WTC11 (cell line): ENCODE measurements at regions not wholly inside any gene's neighbourhood (a gene's known extent, or its start where the extent isn't known, plus 50 kb on each side); places are given as distances from the start of the nearest gene placed in this dataset.

Experiments used
- ELF4 ChIP-seq: sonication (generic); formaldehyde crosslinking; IDR thresholded peaks from 2 replicates; pipeline ENCODE4 v1.8.1; 2022; ENCODE audit warnings: low read depth, mild to moderate bottlenecking, moderate library complexity, missing genetic modification reagents
- FOXP1 ChIP-seq: sonication (generic); formaldehyde crosslinking; IDR thresholded peaks from 2 replicates; pipeline ENCODE4 v1.8.0; 2022; ENCODE audit warnings: missing genetic modification reagents, mild to moderate bottlenecking, moderate library complexity, borderline replicate concordance
- GRHL2 ChIP-seq: fragments of 250-450 bp; sonication (Bioruptor Pico); IDR thresholded peaks from 2 replicates; pipeline ENCODE4 v1.8.0; 2022; ENCODE audit warnings: mild to moderate bottlenecking, moderate library complexity; ENCODE audit not compliant: insufficient replicate concordance, severe bottlenecking
- IRF2 ChIP-seq: sonication (generic); formaldehyde crosslinking; IDR thresholded peaks from 2 replicates; pipeline ENCODE4 v1.8.0; 2022; ENCODE audit warnings: low read depth, missing genetic modification reagents, borderline replicate concordance
- JUN ChIP-seq: sonication (generic); formaldehyde crosslinking; IDR thresholded peaks from 2 replicates; pipeline ENCODE4 v1.8.0; 2023; ENCODE audit warnings: mild to moderate bottlenecking, missing genetic modification reagents
- NR1H2 ChIP-seq: sonication (generic); formaldehyde crosslinking; IDR thresholded peaks from 2 replicates; pipeline ENCODE4 v1.9.0; 2021; ENCODE audit warnings: mild to moderate bottlenecking, moderate library complexity, missing genetic modification reagents
- NR3C1 ChIP-seq: sonication (generic); formaldehyde crosslinking; conservative IDR thresholded peaks from 2 replicates; pipeline ENCODE4 v1.8.1; 2023; ENCODE audit warnings: low read depth, mild to moderate bottlenecking, missing genetic modification reagents
- SP1 ChIP-seq: sonication (generic); formaldehyde crosslinking; conservative IDR thresholded peaks from 2 replicates; pipeline ENCODE4 v1.8.1; 2022; ENCODE audit warnings: missing genetic modification reagents
- TCF7 ChIP-seq: sonication (generic); formaldehyde crosslinking; IDR thresholded peaks from 2 replicates; pipeline ENCODE4 v1.8.0; 2022; ENCODE audit warnings: mild to moderate bottlenecking, low read depth, missing genetic modification reagents, moderate library complexity
- ZNF263 ChIP-seq: sonication (generic); formaldehyde crosslinking; IDR thresholded peaks from 2 replicates; pipeline ENCODE4 v1.8.1; 2022; ENCODE audit warnings: low read depth, mild to moderate bottlenecking, moderate library complexity, missing genetic modification reagents
- TF ChIP-seq, protein P1 (sequence below): fragments of 200-600 bp; IDR thresholded peaks from 2 replicates; pipeline ENCODE4 v1.8.0; 2022; ENCODE audit warnings: antibody characterized with exemption
- TF ChIP-seq, protein P2 (sequence below): sonication (generic); formaldehyde crosslinking; IDR thresholded peaks from 2 replicates; pipeline ENCODE4 v1.8.0; 2022; ENCODE audit warnings: mild to moderate bottlenecking, missing genetic modification reagents
- TF ChIP-seq, protein P3 (sequence below): sonication (generic); formaldehyde crosslinking; IDR thresholded peaks from 2 replicates; pipeline ENCODE4 v1.8.1; 2023; ENCODE audit warnings: mild to moderate bottlenecking, missing genetic modification reagents, moderate library complexity

DNA sequence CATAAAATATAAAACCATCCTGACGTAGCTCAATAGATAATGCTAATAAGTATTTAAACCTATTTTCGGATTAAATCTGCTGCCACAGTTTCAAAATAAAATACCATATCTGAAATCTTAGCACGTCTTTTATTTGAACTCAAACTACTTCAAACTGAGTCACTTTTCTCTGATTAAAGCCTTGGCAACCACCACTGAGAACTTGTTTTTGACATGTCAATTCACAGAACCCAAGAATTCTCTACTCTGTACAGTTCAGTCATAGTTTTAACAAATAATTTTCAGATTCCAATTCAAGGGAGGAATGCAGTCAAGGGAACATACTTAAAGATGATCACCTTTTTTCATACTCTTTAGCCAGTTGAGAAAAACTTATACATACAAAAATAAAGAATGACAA lies 643.2 kb downstream of the KCNT2 start:
- TF ChIP-seq JUN (CRISPR knock-in tag) (no peak), NR1H2 (CRISPR knock-in tag) (no peak), NR3C1 (CRISPR knock-in tag) (no peak), FOXP1 (CRISPR knock-in tag) (no peak), ELF4 (CRISPR knock-in tag) (no peak), IRF2 (no peak), GRHL2 (no peak), SP1 (CRISPR knock-in tag) (no peak), ZNF263 (CRISPR knock-in tag) (no peak), TCF7 (CRISPR knock-in tag) (no peak)
- TF ChIP-seq, protein P1, sequence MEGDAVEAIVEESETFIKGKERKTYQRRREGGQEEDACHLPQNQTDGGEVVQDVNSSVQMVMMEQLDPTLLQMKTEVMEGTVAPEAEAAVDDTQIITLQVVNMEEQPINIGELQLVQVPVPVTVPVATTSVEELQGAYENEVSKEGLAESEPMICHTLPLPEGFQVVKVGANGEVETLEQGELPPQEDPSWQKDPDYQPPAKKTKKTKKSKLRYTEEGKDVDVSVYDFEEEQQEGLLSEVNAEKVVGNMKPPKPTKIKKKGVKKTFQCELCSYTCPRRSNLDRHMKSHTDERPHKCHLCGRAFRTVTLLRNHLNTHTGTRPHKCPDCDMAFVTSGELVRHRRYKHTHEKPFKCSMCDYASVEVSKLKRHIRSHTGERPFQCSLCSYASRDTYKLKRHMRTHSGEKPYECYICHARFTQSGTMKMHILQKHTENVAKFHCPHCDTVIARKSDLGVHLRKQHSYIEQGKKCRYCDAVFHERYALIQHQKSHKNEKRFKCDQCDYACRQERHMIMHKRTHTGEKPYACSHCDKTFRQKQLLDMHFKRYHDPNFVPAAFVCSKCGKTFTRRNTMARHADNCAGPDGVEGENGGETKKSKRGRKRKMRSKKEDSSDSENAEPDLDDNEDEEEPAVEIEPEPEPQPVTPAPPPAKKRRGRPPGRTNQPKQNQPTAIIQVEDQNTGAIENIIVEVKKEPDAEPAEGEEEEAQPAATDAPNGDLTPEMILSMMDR, result no peak
- TF ChIP-seq, protein P2, sequence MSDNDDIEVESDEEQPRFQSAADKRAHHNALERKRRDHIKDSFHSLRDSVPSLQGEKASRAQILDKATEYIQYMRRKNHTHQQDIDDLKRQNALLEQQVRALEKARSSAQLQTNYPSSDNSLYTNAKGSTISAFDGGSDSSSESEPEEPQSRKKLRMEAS (CRISPR knock-in tag), result no peak
- TF ChIP-seq, protein P3, sequence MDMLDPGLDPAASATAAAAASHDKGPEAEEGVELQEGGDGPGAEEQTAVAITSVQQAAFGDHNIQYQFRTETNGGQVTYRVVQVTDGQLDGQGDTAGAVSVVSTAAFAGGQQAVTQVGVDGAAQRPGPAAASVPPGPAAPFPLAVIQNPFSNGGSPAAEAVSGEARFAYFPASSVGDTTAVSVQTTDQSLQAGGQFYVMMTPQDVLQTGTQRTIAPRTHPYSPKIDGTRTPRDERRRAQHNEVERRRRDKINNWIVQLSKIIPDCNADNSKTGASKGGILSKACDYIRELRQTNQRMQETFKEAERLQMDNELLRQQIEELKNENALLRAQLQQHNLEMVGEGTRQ (CRISPR knock-in tag), result no peak
